ENCODE measurements at regions not wholly inside any gene's neighbourhood (a gene's known extent, or its start where the extent isn't known, plus 50 kb on each side); places are given as distances from the start of the nearest gene placed in this dataset.

- TF ChIP-seq, protein P1, sequence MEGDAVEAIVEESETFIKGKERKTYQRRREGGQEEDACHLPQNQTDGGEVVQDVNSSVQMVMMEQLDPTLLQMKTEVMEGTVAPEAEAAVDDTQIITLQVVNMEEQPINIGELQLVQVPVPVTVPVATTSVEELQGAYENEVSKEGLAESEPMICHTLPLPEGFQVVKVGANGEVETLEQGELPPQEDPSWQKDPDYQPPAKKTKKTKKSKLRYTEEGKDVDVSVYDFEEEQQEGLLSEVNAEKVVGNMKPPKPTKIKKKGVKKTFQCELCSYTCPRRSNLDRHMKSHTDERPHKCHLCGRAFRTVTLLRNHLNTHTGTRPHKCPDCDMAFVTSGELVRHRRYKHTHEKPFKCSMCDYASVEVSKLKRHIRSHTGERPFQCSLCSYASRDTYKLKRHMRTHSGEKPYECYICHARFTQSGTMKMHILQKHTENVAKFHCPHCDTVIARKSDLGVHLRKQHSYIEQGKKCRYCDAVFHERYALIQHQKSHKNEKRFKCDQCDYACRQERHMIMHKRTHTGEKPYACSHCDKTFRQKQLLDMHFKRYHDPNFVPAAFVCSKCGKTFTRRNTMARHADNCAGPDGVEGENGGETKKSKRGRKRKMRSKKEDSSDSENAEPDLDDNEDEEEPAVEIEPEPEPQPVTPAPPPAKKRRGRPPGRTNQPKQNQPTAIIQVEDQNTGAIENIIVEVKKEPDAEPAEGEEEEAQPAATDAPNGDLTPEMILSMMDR (IDR thresholded peaks at IDR 0.05; ENCODE audit: insufficient read depth, low read depth, low read length, missing control alignments), result no peak
- H3K4me3 ChIP-seq (ENCODE audit: low read length), result no peak overlapping the region
- no peak for DNase-seq (ENCODE audit: low read depth)
Observed at GRCh38 chr18:30514059-30514458, 528.5 kb downstream of the DSC3 start.

GRCh38 chr18:30512872-30513271 is 529.7 kb downstream of the DSC3 start:
- no peak for DNase-seq (ENCODE audit: low read depth)
- TF ChIP-seq, protein P1 (IDR thresholded peaks at IDR 0.05; ENCODE audit: insufficient read depth, low read depth, low read length, missing control alignments), result no peak

GRCh38 chr18:30510882-30511281 is 531.7 kb downstream of the DSC3 start:
- DNase-seq (ENCODE audit: low read depth), result no peak
- no peak overlapping the region for H3K4me3 ChIP-seq (ENCODE audit: low read length)
- TF ChIP-seq, protein P1 (IDR thresholded peaks at IDR 0.05; ENCODE audit: insufficient read depth, low read depth, low read length, missing control alignments), result no peak

More at GRCh38 chr18:30512872-30513271, 529.7 kb downstream of the DSC3 start:
- H3K4me3 ChIP-seq (ENCODE audit: low read length), result no peak overlapping the region

GRCh38 chr18:30501594-30501993 is 540.9 kb downstream of the DSC3 start:
- DNase-seq (ENCODE audit: low read depth), result no peak

GRCh38 chr18:30500240-30500945 is 542.1 kb downstream of the DSC3 start:
- TF ChIP-seq, protein P1 (IDR thresholded peaks at IDR 0.05; ENCODE audit: insufficient read depth, low read depth, low read length, missing control alignments), result no peak

More at GRCh38 chr18:30501594-30501993, 540.9 kb downstream of the DSC3 start:
- TF ChIP-seq, protein P1 (IDR thresholded peaks at IDR 0.05; ENCODE audit: insufficient read depth, low read depth, low read length, missing control alignments), result no peak
- H3K4me3 ChIP-seq (ENCODE audit: low read length), result no peak overlapping the region

DNA sequence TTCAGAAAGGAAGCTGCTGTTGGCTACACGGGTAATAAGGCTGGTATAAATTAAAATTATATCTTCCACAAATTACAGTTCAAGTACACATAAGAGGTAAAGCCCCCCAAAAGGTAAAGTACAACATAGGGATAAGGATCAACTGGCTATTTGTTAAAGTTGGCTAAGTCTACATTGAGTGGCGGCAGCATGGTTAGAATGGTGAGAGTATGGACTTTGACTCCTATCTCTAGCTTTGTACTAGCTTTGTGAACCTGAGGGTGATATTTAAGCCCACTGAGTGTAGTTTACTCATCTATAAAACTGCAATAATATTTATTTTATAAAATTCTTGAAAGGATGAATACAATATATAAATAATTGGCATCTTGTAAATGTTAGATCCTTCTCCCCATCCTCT is 542.8 kb downstream of the DSC3 start:
- H3K4me3 ChIP-seq (ENCODE audit: low read length), result no peak overlapping the region
- DNase-seq (ENCODE audit: low read depth), result no peak
- TF ChIP-seq, protein P1 (IDR thresholded peaks at IDR 0.05; ENCODE audit: insufficient read depth, low read depth, low read length, missing control alignments), result no peak

More at GRCh38 chr18:30500240-30500945, 542.1 kb downstream of the DSC3 start:
- H3K4me3 ChIP-seq (ENCODE audit: low read length), result no peak overlapping the region
- no peak for DNase-seq (ENCODE audit: low read depth)
